Lower leg skin (tissue), 3 donors: ENCODE measurements at regions not wholly inside any gene's neighbourhood (a gene's known extent, or its start where the extent isn't known, plus 50 kb on each side); places are given as distances from the start of the nearest gene placed in this dataset.

Experiments used
- POLR2A ChIP-seq, 2 donors: fragments of 450-650 bp; IDR thresholded peaks; one replicate each; pipeline ENCODE4 v1.6.1; 2016 to 2017; ENCODE audit warnings: antibody characterized with exemption in 2 of 2, mild to moderate bottlenecking in 1 of 2, moderate library complexity in 1 of 2
- TF ChIP-seq, protein P1 (sequence below), 3 donors: fragments of 450-650 bp; IDR thresholded peaks; one replicate each; pipeline ENCODE4 v1.5.1; 2016; ENCODE audit warnings: antibody characterized with exemption in 3 of 3, mild to moderate bottlenecking in 3 of 3, moderate library complexity in 2 of 3

DNA sequence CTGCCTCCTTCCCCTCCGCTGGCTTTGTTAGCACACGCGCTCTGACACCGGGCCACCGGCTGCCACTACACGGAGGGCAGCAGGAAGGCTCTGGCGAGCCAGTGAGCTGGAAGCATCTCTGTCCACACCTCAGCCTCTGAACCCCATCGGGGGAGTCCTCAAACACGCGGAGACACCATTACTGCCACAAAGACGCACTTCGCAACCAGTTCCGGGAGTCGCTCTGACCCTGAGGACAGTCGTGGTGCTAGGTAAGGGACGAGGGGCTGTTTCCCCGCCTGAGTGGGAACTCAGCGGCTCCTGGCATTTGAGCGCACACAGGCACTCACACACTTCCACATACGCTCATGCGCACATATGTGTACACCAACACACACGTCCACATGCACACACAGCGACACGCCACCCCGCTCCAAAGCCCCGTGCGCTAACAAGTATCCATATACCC lies 160.0 kb downstream of the C9orf152 start:
- TF ChIP-seq, protein P1, sequence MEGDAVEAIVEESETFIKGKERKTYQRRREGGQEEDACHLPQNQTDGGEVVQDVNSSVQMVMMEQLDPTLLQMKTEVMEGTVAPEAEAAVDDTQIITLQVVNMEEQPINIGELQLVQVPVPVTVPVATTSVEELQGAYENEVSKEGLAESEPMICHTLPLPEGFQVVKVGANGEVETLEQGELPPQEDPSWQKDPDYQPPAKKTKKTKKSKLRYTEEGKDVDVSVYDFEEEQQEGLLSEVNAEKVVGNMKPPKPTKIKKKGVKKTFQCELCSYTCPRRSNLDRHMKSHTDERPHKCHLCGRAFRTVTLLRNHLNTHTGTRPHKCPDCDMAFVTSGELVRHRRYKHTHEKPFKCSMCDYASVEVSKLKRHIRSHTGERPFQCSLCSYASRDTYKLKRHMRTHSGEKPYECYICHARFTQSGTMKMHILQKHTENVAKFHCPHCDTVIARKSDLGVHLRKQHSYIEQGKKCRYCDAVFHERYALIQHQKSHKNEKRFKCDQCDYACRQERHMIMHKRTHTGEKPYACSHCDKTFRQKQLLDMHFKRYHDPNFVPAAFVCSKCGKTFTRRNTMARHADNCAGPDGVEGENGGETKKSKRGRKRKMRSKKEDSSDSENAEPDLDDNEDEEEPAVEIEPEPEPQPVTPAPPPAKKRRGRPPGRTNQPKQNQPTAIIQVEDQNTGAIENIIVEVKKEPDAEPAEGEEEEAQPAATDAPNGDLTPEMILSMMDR (IDR thresholded peaks at IDR 0.05), result no peak
- no peak for TF ChIP-seq POLR2A (IDR thresholded peaks at IDR 0.05)
